PC-9 (cell line): ENCODE measurements at regions not wholly inside any gene's neighbourhood (a gene's known extent, or its start where the extent isn't known, plus 50 kb on each side); places are given as distances from the start of the nearest gene placed in this dataset.

Experiments
- BruUV-seq: library from RNA; stranded (reverse); fragments of 400-500 nt; replicated peaks from 2 replicates; lab custom pipeline; 2021; lab: Mats Ljungman, UMichigan
- CTCF ChIA-PET: fragments of 300-600 bp; sonication (Branson Sonifier 250); formaldehyde crosslinking; loops from one replicate; lab custom pipeline; 2022; ENCODE audit warnings: antibody characterized with exemption; lab: Charles Lee
- POLR2A ChIA-PET: fragments of 300-600 bp; sonication (Branson Sonifier 250); formaldehyde crosslinking; loops from one replicate; lab custom pipeline; 2022; ENCODE audit warnings: antibody characterized with exemption; ENCODE audit not compliant: unreplicated experiment; lab: Charles Lee
- DNase-seq, 2 experiments: peaks; one replicate each; pipeline versions ENCODE4 v3.0.0 to v3.0.0-alpha.2; 2015 to 2022; ENCODE audit warnings: mixed read lengths in 1 of 2
- H2AFZ ChIP-seq: fragments of 200-600 bp; sonication (generic); 2 replicates; pipeline ENCODE4 v1.8.1; 2017; ENCODE audit warnings: antibody characterized with exemption
- H3F3A ChIP-seq: fragments of 200-600 bp; sonication (generic); 2 replicates; pipeline ENCODE4 v1.8.1; 2017; ENCODE audit warnings: antibody characterized with exemption, mild to moderate bottlenecking, low read depth; ENCODE audit not compliant: insufficient read depth
- H3K27ac ChIP-seq: fragments of 200-600 bp; sonication (generic); 2 replicates; pipeline ENCODE4 v1.6.1; 2016; ENCODE audit warnings: mixed run types
- H3K27me3 ChIP-seq: fragments of 200-600 bp; sonication (generic); 2 replicates; pipeline ENCODE4 v1.6.1; 2016; ENCODE audit warnings: low read depth, mixed run types; ENCODE audit not compliant: insufficient read depth
- H3K36me3 ChIP-seq: fragments of 200-600 bp; sonication (generic); 2 replicates; pipeline ENCODE4 v1.6.1; 2016; ENCODE audit warnings: low read depth, mixed run types
- H3K4me1 ChIP-seq: fragments of 200-600 bp; sonication (generic); replicated peaks from 2 replicates; pipeline ENCODE4 v1.6.1; 2016; ENCODE audit warnings: mixed run types; ENCODE audit not compliant: insufficient read depth
- H3K4me2 ChIP-seq: fragments of 200-600 bp; sonication (generic); 2 replicates; pipeline ENCODE4 v1.6.1; 2017; ENCODE audit warnings: mixed run types
- H3K4me3 ChIP-seq: fragments of 200-600 bp; sonication (generic); 2 replicates; pipeline ENCODE4 v1.6.1; 2016; ENCODE audit warnings: mixed run types
- H3K79me2 ChIP-seq: fragments of 200-600 bp; sonication (generic); 2 replicates; pipeline ENCODE4 v1.6.1; 2017; ENCODE audit warnings: low read depth, mixed run types
- H3K9me2 ChIP-seq: fragments of 200-600 bp; sonication (generic); 2 replicates; pipeline ENCODE4 v1.8.1; 2017; ENCODE audit warnings: mild to moderate bottlenecking; ENCODE audit not compliant: insufficient read depth
- H3K9me3 ChIP-seq: fragments of 200-600 bp; sonication (generic); 2 replicates; pipeline ENCODE4 v1.8.1; 2016; ENCODE audit warnings: low read depth; ENCODE audit not compliant: insufficient read depth
- H4K20me1 ChIP-seq: fragments of 200-600 bp; sonication (generic); 2 replicates; pipeline ENCODE4 v1.8.1; 2017; ENCODE audit not compliant: insufficient read depth
- CTCF ChIP-seq: fragments of 200-600 bp; sonication (generic); conservative IDR thresholded peaks from 2 replicates; pipeline ENCODE4 v1.6.1; 2017; ENCODE audit warnings: mixed run types, antibody characterized with exemption, mild to moderate bottlenecking, moderate library complexity
- EZH2 ChIP-seq: fragments of 200-600 bp; sonication (generic); IDR thresholded peaks from 2 replicates; pipeline ENCODE4 v1.8.0; 2017; ENCODE audit warnings: antibody characterized with exemption, low read depth
- intact Hi-C: fragments of 100-400 bp; cut with micrococcal nuclease; formaldehyde crosslinking; loops from one replicate; pipeline ENCODE4 v1.10.0; 2022; ENCODE audit not compliant: unreplicated experiment

GRCh38 chr1:4046836-4047461 lies 146.9 kb upstream of the C1orf174 start:
- Histone ChIP-seq H3K4me2 (no peak overlapping the region), H3K4me1 (no peaks in the 10 kb centered on the region), H3K9me3 (no peaks in the 10 kb centered on the region), H2AFZ (no peak overlapping the region), H3F3A (no peaks in the 10 kb centered on the region), H4K20me1 (no peaks in the 10 kb centered on the region), H3K36me3 (no peaks in the 10 kb centered on the region), H3K27me3 (peaks cover 86% of the 10 kb centered on the region), H3K4me3 (no peak overlapping the region), H3K79me2 (no peaks in the 10 kb centered on the region), H3K9me2 (no peaks in the 10 kb centered on the region), H3K27ac (no peak overlapping the region)
- CTCF ChIA-PET: no interaction called here
- no peak for DNase-seq
- POLR2A ChIA-PET: no interaction called here
- no TSS peak for BruUV-seq
- no peak for TF ChIP-seq EZH2
- intact Hi-C loops: no loop called here

GRCh38 chr1:4047666-4048065 lies 147.6 kb upstream of the C1orf174 start:
- Histone ChIP-seq H3K27me3 (peaks cover 90% of the 10 kb centered on the region), H3K9me2 (no peaks in the 10 kb centered on the region), H2AFZ (no peak overlapping the region), H3K27ac (no peak overlapping the region), H3K9me3 (no peaks in the 10 kb centered on the region), H4K20me1 (no peaks in the 10 kb centered on the region), H3K36me3 (no peaks in the 10 kb centered on the region), H3K4me3 (no peak overlapping the region), H3F3A (no peaks in the 10 kb centered on the region), H3K79me2 (no peaks in the 10 kb centered on the region), H3K4me2 (no peak overlapping the region), H3K4me1 (no peaks in the 10 kb centered on the region)
- DNase-seq: no peak
- TF ChIP-seq CTCF: no peak
- no peak for TF ChIP-seq EZH2
- intact Hi-C loops: no loop called here
- ChIA-PET POLR2A (no interaction called here), CTCF (interaction anchor here (0.7 kb wide), 1 partner anchor 731 kb away, joined by 3 read pairs; no protein-coding TSS in a partner anchor)
- no TSS peak for BruUV-seq

GRCh38 chr1:4048076-4048475 lies 148.0 kb upstream of the C1orf174 start:
- intact Hi-C loops: no loop called here
- H3K4me3 ChIP-seq: no peak overlapping the region
- no peaks in the 10 kb centered on the region for H3K9me3 ChIP-seq
- CTCF ChIA-PET: interaction anchor here (0.7 kb wide), 1 partner anchor 730 kb away, joined by 3 read pairs; no protein-coding TSS in a partner anchor
- POLR2A ChIA-PET: no interaction called here
- H3K79me2 ChIP-seq: no peaks in the 10 kb centered on the region
- H3K4me1 ChIP-seq: no peaks in the 10 kb centered on the region
- H3K4me2 ChIP-seq: no peak overlapping the region
- TF ChIP-seq EZH2 (no peak), CTCF (no peak)
- DNase-seq: no peak
- no TSS peak for BruUV-seq
- no peaks in the 10 kb centered on the region for H3K36me3 ChIP-seq
- H2AFZ ChIP-seq: no peak overlapping the region
- H3F3A ChIP-seq: no peaks in the 10 kb centered on the region
- H3K27ac ChIP-seq: no peak overlapping the region
- H4K20me1 ChIP-seq: no peaks in the 10 kb centered on the region
- H3K9me2 ChIP-seq: no peaks in the 10 kb centered on the region
- peaks cover 92% of the 10 kb centered on the region for H3K27me3 ChIP-seq

GRCh38 chr1:4048921-4049320 lies 148.8 kb upstream of the C1orf174 start:
- intact Hi-C loops: no loop called here
- peaks cover 93% of the 10 kb centered on the region for H3K27me3 ChIP-seq
- no peaks in the 10 kb centered on the region for H3K79me2 ChIP-seq
- H3K9me3 ChIP-seq: no peaks in the 10 kb centered on the region
- no peak overlapping the region for H3K4me3 ChIP-seq
- no peaks in the 10 kb centered on the region for H3K4me1 ChIP-seq
- no peak for DNase-seq
- H3K36me3 ChIP-seq: no peaks in the 10 kb centered on the region
- no peak overlapping the region for H2AFZ ChIP-seq
- H3K4me2 ChIP-seq: no peak overlapping the region
- no peak for TF ChIP-seq CTCF
- TF ChIP-seq EZH2: no peak
- no peaks in the 10 kb centered on the region for H3K9me2 ChIP-seq
- H3K27ac ChIP-seq: no peak overlapping the region
- no peaks in the 10 kb centered on the region for H4K20me1 ChIP-seq
- H3F3A ChIP-seq: no peaks in the 10 kb centered on the region
- no TSS peak for BruUV-seq
- ChIA-PET POLR2A (no interaction called here), CTCF (no interaction called here)
